H1 (cell line): ENCODE measurements at regions not wholly inside any gene's neighbourhood (a gene's known extent, or its start where the extent isn't known, plus 50 kb on each side); places are given as distances from the start of the nearest gene placed in this dataset.

Experiments
- CTCF ChIA-PET: fragments of 300-600 bp; sonication (Branson Sonifier 250); formaldehyde crosslinking; loops from one replicate; lab custom pipeline; 2021; ENCODE audit not compliant: partially characterized antibody; lab: Charles Lee
- POLR2A ChIA-PET: fragments of 300-600 bp; sonication (Branson Sonifier 250); formaldehyde crosslinking; loops from one replicate; lab custom pipeline; 2021; ENCODE audit warnings: inconsistent platforms; ENCODE audit not compliant: partially characterized antibody; lab: Charles Lee
- DNase-seq, 2 experiments: peaks; one replicate each; pipeline versions ENCODE4 v3.0.0 to v3.0.0-alpha.2; 2010 to 2022; ENCODE audit warnings: low spot score in 2 of 2, low read depth in 1 of 2, mixed read lengths in 1 of 2
- FAIRE-seq: peaks from 2 replicates; lab custom pipeline; 2011; peaks lifted over from hg19 to GRCh38; lab: Jason Lieb, UNC
- H2AFZ ChIP-seq: 2 replicates; pipeline ENCODE4 v1.8.1; 2012; ENCODE audit warnings: low read length, inconsistent platforms
- H2AK5ac ChIP-seq: 2 replicates; pipeline ENCODE4 v1.6.1; 2013; ENCODE audit warnings: low read depth, low read length
- H2BK120ac ChIP-seq: replicated peaks from 2 replicates; pipeline ENCODE3; 2013; ENCODE audit warnings: low read depth, low read length, inconsistent platforms
- H2BK12ac ChIP-seq: 2 replicates; pipeline ENCODE4 v1.6.1; 2013; ENCODE audit warnings: low read depth, low read length
- H2BK15ac ChIP-seq: 2 replicates; pipeline ENCODE4 v1.6.1; 2013; ENCODE audit warnings: low read length
- H2BK20ac ChIP-seq: 2 replicates; pipeline ENCODE4 v1.6.1; 2013; ENCODE audit warnings: low read length
- H2BK5ac ChIP-seq: 2 replicates; pipeline ENCODE4 v1.6.1; 2013; ENCODE audit warnings: low read depth, low read length
- H3K14ac ChIP-seq: 2 replicates; pipeline ENCODE4 v1.6.1; 2013; ENCODE audit warnings: inconsistent platforms; ENCODE audit not compliant: insufficient read length
- H3K18ac ChIP-seq: 2 replicates; pipeline ENCODE4 v1.6.1; 2013; ENCODE audit warnings: low read length; ENCODE audit errors: extremely low read depth
- H3K23ac ChIP-seq: 2 replicates; pipeline ENCODE4 v1.6.1; 2013; ENCODE audit warnings: inconsistent platforms; ENCODE audit not compliant: insufficient read length
- H3K23me2 ChIP-seq: 2 replicates; pipeline ENCODE4 v1.6.1; 2013; ENCODE audit warnings: low read depth, low read length
- H3K27ac ChIP-seq: 2 replicates; pipeline ENCODE4 v1.6.1; 2011; ENCODE audit warnings: low read depth, low read length, inconsistent platforms
- H3K27me3 ChIP-seq, 4 experiments: replicated peaks in 1 of 4; 1 replicate in 1 of 4; 2 replicates in 3 of 4; pipeline versions ENCODE4 v1.6.1 to v1.8.1; 2011 to 2013; ENCODE audit warnings: low read length in 3 of 4, mild to moderate bottlenecking in 3 of 4, inconsistent platforms in 2 of 4, mixed read lengths in 2 of 4, moderate library complexity in 1 of 4; ENCODE audit not compliant: control insufficient read depth in 3 of 4, insufficient read depth in 3 of 4; ENCODE audit errors: extremely low read depth in 1 of 4
- H3K36me3 ChIP-seq, 4 experiments: 2 replicates each; pipeline versions ENCODE4 v1.6.1 to v1.8.1; 2011 to 2013; ENCODE audit warnings: mild to moderate bottlenecking in 4 of 4, low read length in 3 of 4, moderate library complexity in 2 of 4, control low read depth in 1 of 4, inconsistent platforms in 1 of 4; ENCODE audit not compliant: insufficient read depth in 4 of 4, control insufficient read depth in 2 of 4
- H3K4ac ChIP-seq: replicated peaks from 2 replicates; pipeline ENCODE3; 2013; ENCODE audit warnings: low read length, low read depth, mixed read lengths, inconsistent platforms; ENCODE audit not compliant: insufficient read length
- H3K4me1 ChIP-seq, 4 experiments: replicated peaks in 1 of 4; 1 replicate in 1 of 4; 2 replicates in 3 of 4; pipeline versions ENCODE4 v1.6.1 to v1.8.1; 2011 to 2013; ENCODE audit warnings: low read length in 3 of 4, inconsistent platforms in 2 of 4, mixed read lengths in 1 of 4; ENCODE audit not compliant: insufficient read depth in 4 of 4, control insufficient read depth in 3 of 4
- H3K4me2 ChIP-seq, 2 experiments: 2 replicates each; pipeline versions ENCODE4 v1.6.1 to v1.8.1; 2011 to 2013; ENCODE audit warnings: low read depth in 2 of 2, low read length in 2 of 2, control low read depth in 1 of 2, inconsistent platforms in 1 of 2, mild to moderate bottlenecking in 1 of 2; ENCODE audit not compliant: insufficient read depth in 1 of 2
- H3K4me3 ChIP-seq, 4 experiments: fragments of 200-600, 300-600 bp in 1 of 4; sonication (generic), shearing (Covaris generic), sonication (Bioruptor Twin) in 1 of 4; 2 replicates each; pipeline versions ENCODE4 v1.5.1 to v1.8.1; 2011 to 2016; ENCODE audit warnings: low read length in 4 of 4, low read depth in 3 of 4, control low read depth in 2 of 4, inconsistent platforms in 2 of 4, mild to moderate bottlenecking in 2 of 4, mixed read lengths in 1 of 4, moderate library complexity in 1 of 4; ENCODE audit not compliant: insufficient read depth in 2 of 4; ENCODE audit errors: extremely low read depth in 1 of 4
- H3K56ac ChIP-seq: replicated peaks from 2 replicates; pipeline ENCODE3; 2013; ENCODE audit warnings: low read depth, mild to moderate bottlenecking, mixed read lengths, low read length, inconsistent platforms; ENCODE audit not compliant: insufficient read length
- H3K79me1 ChIP-seq: 2 replicates; pipeline ENCODE4 v1.6.1; 2013; ENCODE audit warnings: low read depth, low read length, control low read depth
- H3K79me2 ChIP-seq, 2 experiments: 2 replicates each; pipeline versions ENCODE4 v1.6.1 to v1.8.1; 2012 to 2013; ENCODE audit warnings: low read length in 2 of 2, mild to moderate bottlenecking in 2 of 2, inconsistent platforms in 1 of 2; ENCODE audit not compliant: insufficient read depth in 2 of 2, control insufficient read depth in 1 of 2
- H3K9ac ChIP-seq, 4 experiments: replicated peaks in 1 of 4; 1 replicate in 1 of 4; 2 replicates in 3 of 4; pipeline versions ENCODE4 v1.6.1 to v1.8.1; 2011 to 2013; ENCODE audit warnings: low read depth in 3 of 4, low read length in 3 of 4, control low read depth in 2 of 4, mild to moderate bottlenecking in 2 of 4, moderate library complexity in 2 of 4, inconsistent platforms in 1 of 4; ENCODE audit errors: extremely low read depth in 1 of 4
- H3K9me3 ChIP-seq, 2 experiments: 2 replicates each; pipeline versions ENCODE4 v1.6.1 to v1.8.1; 2012 to 2013; ENCODE audit warnings: mild to moderate bottlenecking in 2 of 2, moderate library complexity in 2 of 2, control low read depth in 1 of 2, inconsistent platforms in 1 of 2, low read depth in 1 of 2, low read length in 1 of 2, mixed read lengths in 1 of 2; ENCODE audit not compliant: insufficient read depth in 2 of 2
- H4K20me1 ChIP-seq, 2 experiments: replicated peaks in 1 of 2; 2 replicates each; pipeline versions ENCODE3 to v1.8.1; 2011 to 2013; ENCODE audit warnings: inconsistent platforms in 2 of 2, low read length in 2 of 2, mild to moderate bottlenecking in 1 of 2; ENCODE audit not compliant: insufficient read depth in 2 of 2, control insufficient read depth in 1 of 2
- H4K5ac ChIP-seq: 2 replicates; pipeline ENCODE4 v1.6.1; 2013; ENCODE audit warnings: low read length, low read depth, mixed read lengths, inconsistent platforms; ENCODE audit not compliant: insufficient read length
- H4K8ac ChIP-seq: 2 replicates; pipeline ENCODE4 v1.8.0; 2013; ENCODE audit warnings: mild to moderate bottlenecking, moderate library complexity, low read length, inconsistent platforms; ENCODE audit not compliant: insufficient read depth; ENCODE audit errors: extremely low read depth
- H4K91ac ChIP-seq: replicated peaks from 2 replicates; pipeline ENCODE3; 2013; ENCODE audit warnings: low read length, mixed read lengths, inconsistent platforms; ENCODE audit not compliant: insufficient read length
- CHD1 ChIP-seq: IDR thresholded peaks from 2 replicates; pipeline ENCODE4 v1.6.1; 2012; ENCODE audit warnings: low read depth, low read length, improper control_type of control experiment
- EZH2 ChIP-seq: fragments of 200-600 bp; sonication (generic); IDR thresholded peaks from 2 replicates; pipeline ENCODE4 v1.7.1; 2012; ENCODE audit warnings: low read depth, mild to moderate bottlenecking, moderate library complexity, low read length, inconsistent platforms; ENCODE audit not compliant: severe bottlenecking
- HDAC2 ChIP-seq, 2 experiments: fragments of 300-600 bp in 1 of 2; sonication (generic) in 1 of 2; IDR thresholded peaks; 2 replicates each; pipeline ENCODE4 v1.6.1; 2011 to 2012; ENCODE audit warnings: low read depth in 2 of 2, low read length in 2 of 2, mild to moderate bottlenecking in 2 of 2, moderate library complexity in 2 of 2, borderline replicate concordance in 1 of 2, inconsistent platforms in 1 of 2
- SUZ12 ChIP-seq: fragments of 200-600 bp; sonication (generic); IDR thresholded peaks from 2 replicates; pipeline ENCODE4 v1.6.1; 2012; ENCODE audit warnings: mild to moderate bottlenecking, inconsistent platforms, low read length, moderate library complexity, mixed read lengths
- TBP ChIP-seq: IDR thresholded peaks from 2 replicates; pipeline ENCODE4 v1.6.1; 2011; ENCODE audit warnings: low read depth, low read length, improper control_type of control experiment
- TEAD4 ChIP-seq: IDR thresholded peaks from 2 replicates; pipeline ENCODE4 v1.6.1; 2012; ENCODE audit warnings: low read depth, low read length, inconsistent platforms, mixed read lengths
- WGBS, 2 experiments: shearing (Covaris generic) in 1 of 2; methylation state at CpG; one replicate each; pipeline versions ENCODE4 v1.1.6 to v1.1.7; 2013 to 2015; ENCODE audit warnings: low lambda C conversion rate in 2 of 2, mixed read lengths in 2 of 2, inconsistent platforms in 1 of 2, low coverage in 1 of 2, missing lambda C conversion rate in 1 of 2; ENCODE audit not compliant: insufficient replicate concordance in 2 of 2, insufficient coverage in 1 of 2, insufficient read length in 1 of 2; ENCODE audit errors: extremely low coverage in 1 of 2, missing lambda C conversion rate in 1 of 2; 5-methylcytosine and 5-hydroxymethylcytosine counted together
- TF ChIP-seq, protein P1 (sequence below): IDR thresholded peaks from 2 replicates; pipeline ENCODE4 v1.6.1; 2012; ENCODE audit warnings: inconsistent platforms
- TF ChIP-seq, protein P2 (sequence below): IDR thresholded peaks from 2 replicates; pipeline ENCODE4 v1.6.1; 2011; ENCODE audit warnings: low read depth, mild to moderate bottlenecking, low read length; ENCODE audit not compliant: insufficient read depth

- Histone ChIP-seq H3K27me3 (no peaks in the 10 kb centered on the region), H4K20me1 (no peaks in the 10 kb centered on the region), H2BK20ac (no peak overlapping the region), H3K56ac (no peak overlapping the region), H3K4me2 (no peak overlapping the region), H3K14ac (no peak overlapping the region), H3K9ac (no peak overlapping the region), H3K18ac (no peak overlapping the region), H3K36me3 (no peaks in the 10 kb centered on the region), H2AK5ac (no peak overlapping the region), H3K4me1 (no peaks in the 10 kb centered on the region), H2AFZ (peak overlapping the region; percentile 76; the same call in 1 of the 2 replicates), H4K5ac (no peak overlapping the region), H2BK5ac (no peak overlapping the region), H3K9me3 (no peaks in the 10 kb centered on the region), H3K23ac (no peak overlapping the region), H3K27ac (no peak overlapping the region), H2BK12ac (no peak overlapping the region), H2BK15ac (no peak overlapping the region), H4K8ac (no peak overlapping the region; the same call in 1 of the 2 replicates), H3K79me1 (no peaks in the 10 kb centered on the region), H2BK120ac (no peak overlapping the region), H3K23me2 (no peaks in the 10 kb centered on the region), H4K91ac (peak overlapping the region; percentile 73), H3K4me3 (no peak overlapping the region), H3K4ac (peak overlapping the region; percentile 14), H3K79me2 (no peaks in the 10 kb centered on the region)
- peak in 1 of 2 experiments; percentile 39 for DNase-seq
- no peak for FAIRE-seq
- 94% methylated on average over 17 of the region's 17 CpGs; no CpG with 5 or more reads in 1 of the 2 experiments for WGBS, 2 experiments
- no peak for TF ChIP-seq CHD1
- TF ChIP-seq SUZ12: no peak
- TF ChIP-seq, protein P1, sequence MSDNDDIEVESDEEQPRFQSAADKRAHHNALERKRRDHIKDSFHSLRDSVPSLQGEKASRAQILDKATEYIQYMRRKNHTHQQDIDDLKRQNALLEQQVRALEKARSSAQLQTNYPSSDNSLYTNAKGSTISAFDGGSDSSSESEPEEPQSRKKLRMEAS: no peak
- TF ChIP-seq TBP: no peak
- no peak for TF ChIP-seq EZH2
- TF ChIP-seq HDAC2 (IDR thresholded peaks at IDR 0.05; ENCODE audit: borderline replicate concordance in 1 of 2, low read depth in 2 of 2, low read length in 2 of 2): no peak
- TF ChIP-seq, protein P2, sequence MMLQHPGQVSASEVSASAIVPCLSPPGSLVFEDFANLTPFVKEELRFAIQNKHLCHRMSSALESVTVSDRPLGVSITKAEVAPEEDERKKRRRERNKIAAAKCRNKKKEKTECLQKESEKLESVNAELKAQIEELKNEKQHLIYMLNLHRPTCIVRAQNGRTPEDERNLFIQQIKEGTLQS: no peak
- no peak for TF ChIP-seq TEAD4
- ChIA-PET POLR2A (no interaction called here), CTCF (interaction anchor here (0.8 to 9.7 kb wide), 8 partner anchors 10 to 285 kb away, joined by 3 to 56 read pairs (median 4); no protein-coding TSS in a partner anchor)
Measured at GRCh38 chr1:182120411-182121258, 59.1 kb upstream of the ZNF648 start.
